ENCODE measurements at regions not wholly inside any gene's neighbourhood (a gene's known extent, or its start where the extent isn't known, plus 50 kb on each side); places are given as distances from the start of the nearest gene placed in this dataset.

- H3K27ac ChIP-seq (replicated peaks in 1 of 4): no peak overlapping the region
- H3K36me3 ChIP-seq: no peaks in the 10 kb centered on the region
- H3K4me3 ChIP-seq: no peak overlapping the region
- no peak for DNase-seq (ENCODE audit: extremely low spot score)
- WGBS: 68% methylated on average over 3 of the region's 3 CpGs
- H3K27me3 ChIP-seq: no peaks in the 10 kb centered on the region
- TF ChIP-seq POLR2AphosphoS5 (IDR thresholded peaks at IDR 0.05) (no peak), EP300 (IDR thresholded peaks at IDR 0.05) (no peak), POLR2A (IDR thresholded peaks at IDR 0.05; ENCODE audit: low read depth) (no peak), CTCF (IDR thresholded peaks at IDR 0.05) (no peak)
- H3K9me3 ChIP-seq: no peaks in the 10 kb centered on the region
- intact Hi-C loops (cut with DNase I): no loop called here
- H3K4me1 ChIP-seq: no peaks in the 10 kb centered on the region
Measured at GRCh38 chr7:52685333-52685732, 350.1 kb upstream of the POM121L12 start.

GRCh38 chr7:52684388-52684787 is 351.0 kb upstream of the POM121L12 start:
- 100% methylated on average over 2 of the region's 2 CpGs for WGBS
- H3K9me3 ChIP-seq: no peaks in the 10 kb centered on the region
- H3K4me3 ChIP-seq: no peak overlapping the region
- no peaks in the 10 kb centered on the region for H3K4me1 ChIP-seq
- no peaks in the 10 kb centered on the region for H3K36me3 ChIP-seq
- TF ChIP-seq CTCF (IDR thresholded peaks at IDR 0.05): no peak
- no peak for TF ChIP-seq EP300 (IDR thresholded peaks at IDR 0.05)
- TF ChIP-seq POLR2AphosphoS5 (IDR thresholded peaks at IDR 0.05): no peak
- TF ChIP-seq POLR2A (IDR thresholded peaks at IDR 0.05; ENCODE audit: low read depth): no peak
- DNase-seq (ENCODE audit: extremely low spot score): no peak
- no peaks in the 10 kb centered on the region for H3K27me3 ChIP-seq
- H3K27ac ChIP-seq (replicated peaks in 1 of 4): no peak overlapping the region
- intact Hi-C loops (cut with DNase I): no loop called here

GRCh38 chr7:52682993-52683392 is 352.4 kb upstream of the POM121L12 start:
- Histone ChIP-seq H3K27ac (replicated peaks in 1 of 4) (no peak overlapping the region), H3K4me1 (no peaks in the 10 kb centered on the region), H3K9me3 (peaks cover 0 to 3% (median 0%) of the 10 kb centered on the region in 4 donors), H3K4me3 (no peak overlapping the region), H3K27me3 (no peaks in the 10 kb centered on the region), H3K36me3 (no peaks in the 10 kb centered on the region)
- DNase-seq (ENCODE audit: extremely low spot score): no peak
- no peak for TF ChIP-seq POLR2AphosphoS5 (IDR thresholded peaks at IDR 0.05)
- TF ChIP-seq CTCF (IDR thresholded peaks at IDR 0.05): no peak
- no peak for TF ChIP-seq POLR2A (IDR thresholded peaks at IDR 0.05; ENCODE audit: low read depth)
- no peak for TF ChIP-seq EP300 (IDR thresholded peaks at IDR 0.05)
- 76% methylated on average over 3 of the region's 3 CpGs for WGBS
- intact Hi-C loops (cut with DNase I): no loop called here

GRCh38 chr7:52670608-52671225 is 364.7 kb upstream of the POM121L12 start:
- Histone ChIP-seq H3K36me3 (no peaks in the 10 kb centered on the region), H3K27ac (replicated peaks in 1 of 4) (no peak overlapping the region), H3K4me3 (no peak overlapping the region), H3K27me3 (no peaks in the 10 kb centered on the region), H3K4me1 (no peaks in the 10 kb centered on the region), H3K9me3 (no peaks in the 10 kb centered on the region)
- intact Hi-C loops (cut with DNase I): no loop called here
- WGBS: 32% methylated on average over 4 of the region's 4 CpGs
- TF ChIP-seq POLR2AphosphoS5 (IDR thresholded peaks at IDR 0.05) (no peak), EP300 (IDR thresholded peaks at IDR 0.05) (no peak), CTCF (IDR thresholded peaks at IDR 0.05) (no peak), POLR2A (IDR thresholded peaks at IDR 0.05; ENCODE audit: low read depth) (no peak)
- DNase-seq (ENCODE audit: extremely low spot score): no peak

- no peaks in the 10 kb centered on the region for H3K9me3 ChIP-seq
- no peak overlapping the region for H3K4me3 ChIP-seq
- H3K27ac ChIP-seq (replicated peaks in 1 of 4): no peak overlapping the region
- 94% methylated on average over 10 of the region's 21 CpGs for WGBS
- H3K4me1 ChIP-seq: no peaks in the 10 kb centered on the region
- H3K36me3 ChIP-seq: no peaks in the 10 kb centered on the region
- TF ChIP-seq EP300 (IDR thresholded peaks at IDR 0.05): no peak
- TF ChIP-seq POLR2A (IDR thresholded peaks at IDR 0.05; ENCODE audit: low read depth): no peak
- no peak for TF ChIP-seq CTCF (IDR thresholded peaks at IDR 0.05)
- no peak for TF ChIP-seq POLR2AphosphoS5 (IDR thresholded peaks at IDR 0.05)
- DNase-seq (ENCODE audit: extremely low spot score): no peak
- intact Hi-C loops (cut with DNase I): no loop called here
- H3K27me3 ChIP-seq: no peaks in the 10 kb centered on the region
Measured at GRCh38 chr7:52669031-52669430, 366.4 kb upstream of the POM121L12 start.
